ENCODE measurements at regions not wholly inside any gene's neighbourhood (a gene's known extent, or its start where the extent isn't known, plus 50 kb on each side); places are given as distances from the start of the nearest gene placed in this dataset.

DNA sequence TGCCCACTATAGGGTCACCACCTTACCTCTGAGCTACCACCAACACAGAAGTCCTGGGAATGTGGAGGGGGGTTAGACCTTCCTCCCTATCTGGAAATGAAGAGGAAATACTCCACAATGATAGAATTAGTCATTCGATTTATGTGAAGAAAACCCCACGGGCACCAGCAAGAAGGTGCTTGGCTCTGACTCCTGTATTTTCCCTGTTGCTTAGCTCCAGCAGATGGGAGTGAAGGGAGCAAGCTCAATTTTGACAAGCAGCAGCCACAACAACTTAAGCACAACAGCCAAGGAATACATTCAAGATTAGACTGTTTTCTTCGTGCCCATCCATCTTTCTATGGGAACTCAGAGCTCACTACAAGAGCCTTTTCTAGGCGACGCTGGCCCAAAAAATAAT is 191.7 kb downstream of the SPTSSA start:
- TF ChIP-seq, protein P1, sequence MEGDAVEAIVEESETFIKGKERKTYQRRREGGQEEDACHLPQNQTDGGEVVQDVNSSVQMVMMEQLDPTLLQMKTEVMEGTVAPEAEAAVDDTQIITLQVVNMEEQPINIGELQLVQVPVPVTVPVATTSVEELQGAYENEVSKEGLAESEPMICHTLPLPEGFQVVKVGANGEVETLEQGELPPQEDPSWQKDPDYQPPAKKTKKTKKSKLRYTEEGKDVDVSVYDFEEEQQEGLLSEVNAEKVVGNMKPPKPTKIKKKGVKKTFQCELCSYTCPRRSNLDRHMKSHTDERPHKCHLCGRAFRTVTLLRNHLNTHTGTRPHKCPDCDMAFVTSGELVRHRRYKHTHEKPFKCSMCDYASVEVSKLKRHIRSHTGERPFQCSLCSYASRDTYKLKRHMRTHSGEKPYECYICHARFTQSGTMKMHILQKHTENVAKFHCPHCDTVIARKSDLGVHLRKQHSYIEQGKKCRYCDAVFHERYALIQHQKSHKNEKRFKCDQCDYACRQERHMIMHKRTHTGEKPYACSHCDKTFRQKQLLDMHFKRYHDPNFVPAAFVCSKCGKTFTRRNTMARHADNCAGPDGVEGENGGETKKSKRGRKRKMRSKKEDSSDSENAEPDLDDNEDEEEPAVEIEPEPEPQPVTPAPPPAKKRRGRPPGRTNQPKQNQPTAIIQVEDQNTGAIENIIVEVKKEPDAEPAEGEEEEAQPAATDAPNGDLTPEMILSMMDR (IDR thresholded peaks at IDR 0.05): no peak
- no peak for TF ChIP-seq EZH2 (IDR thresholded peaks at IDR 0.05; ENCODE audit: borderline replicate concordance, insufficient read depth, low read depth, low read length, poor library complexity, severe bottlenecking)
